ENCODE measurements at regions not wholly inside any gene's neighbourhood (a gene's known extent, or its start where the extent isn't known, plus 50 kb on each side); places are given as distances from the start of the nearest gene placed in this dataset.
A peak's percentile ranks its signal among the peaks of the same experiment; 100 is the strongest.

- Histone ChIP-seq H3K4me1 (ENCODE audit: control insufficient read depth in 2 of 3, insufficient read depth in 2 of 3, low read depth in 1 of 3, low read length in 3 of 3) (no peaks in the 10 kb centered on the region), H3K27ac (ENCODE audit: low read depth in 2 of 2, low read length in 2 of 2) (no peak overlapping the region), H3K36me3 (ENCODE audit: control insufficient read depth in 2 of 3, insufficient read depth in 3 of 3, low read length in 3 of 3) (no peaks in the 10 kb centered on the region), H3K9ac (ENCODE audit: low read length in 3 of 3) (no peak overlapping the region), H3K9me3 (ENCODE audit: control insufficient read depth in 2 of 3, insufficient read depth in 1 of 3, low read length in 3 of 3) (peaks cover 0 to 2% (median 0%) of the 10 kb centered on the region in 3 donors), H3K27me3 (ENCODE audit: control insufficient read depth, insufficient read depth, low read length) (no peaks in the 10 kb centered on the region), H3K4me3 (ENCODE audit: low read length in 3 of 3) (no peak overlapping the region)
- no peak for TF ChIP-seq CTCF (IDR thresholded peaks at IDR 0.05; ENCODE audit: borderline replicate concordance, extremely low read depth, insufficient read depth)
- FAIRE-seq, result no peak
- intact Hi-C loops (cut with DNase I), result no loop called here
- DNase-seq, result peak in 2 of 5 donors; percentile 45 to 56
Measured at GRCh38 chr10:2342206-2342605, 604.9 kb upstream of the ADARB2 start.

GRCh38 chr10:2340831-2341647 is 603.7 kb upstream of the ADARB2 start:
- no peak overlapping the region for H3K9ac ChIP-seq (ENCODE audit: low read length in 3 of 3)
- FAIRE-seq (no peak), DNase-seq (no peak)
- no peak overlapping the region for H3K27ac ChIP-seq (ENCODE audit: low read depth in 2 of 2, low read length in 2 of 2)
- intact Hi-C loops (cut with DNase I), result no loop called here
- no peaks in the 10 kb centered on the region for H3K27me3 ChIP-seq (ENCODE audit: control insufficient read depth, insufficient read depth, low read length)
- no peak overlapping the region for H3K4me3 ChIP-seq (ENCODE audit: low read length in 3 of 3)
- TF ChIP-seq CTCF (IDR thresholded peaks at IDR 0.05; ENCODE audit: borderline replicate concordance, extremely low read depth, insufficient read depth), result no peak
- peaks cover 0 to 2% (median 0%) of the 10 kb centered on the region in 3 donors for H3K9me3 ChIP-seq (ENCODE audit: control insufficient read depth in 2 of 3, insufficient read depth in 1 of 3, low read length in 3 of 3)
- no peaks in the 10 kb centered on the region for H3K36me3 ChIP-seq (ENCODE audit: control insufficient read depth in 2 of 3, insufficient read depth in 3 of 3, low read length in 3 of 3)
- no peaks in the 10 kb centered on the region for H3K4me1 ChIP-seq (ENCODE audit: control insufficient read depth in 2 of 3, insufficient read depth in 2 of 3, low read depth in 1 of 3, low read length in 3 of 3)

GRCh38 chr10:2335626-2336025 is 598.3 kb upstream of the ADARB2 start:
- Histone ChIP-seq H3K36me3 (ENCODE audit: control insufficient read depth in 2 of 3, insufficient read depth in 3 of 3, low read length in 3 of 3) (no peaks in the 10 kb centered on the region), H3K9ac (ENCODE audit: low read length in 3 of 3) (no peak overlapping the region), H3K27me3 (ENCODE audit: control insufficient read depth, insufficient read depth, low read length) (no peaks in the 10 kb centered on the region), H3K4me1 (ENCODE audit: control insufficient read depth in 2 of 3, insufficient read depth in 2 of 3, low read depth in 1 of 3, low read length in 3 of 3) (no peaks in the 10 kb centered on the region), H3K4me3 (ENCODE audit: low read length in 3 of 3) (no peak overlapping the region), H3K27ac (ENCODE audit: low read depth in 2 of 2, low read length in 2 of 2) (no peak overlapping the region), H3K9me3 (ENCODE audit: control insufficient read depth in 2 of 3, insufficient read depth in 1 of 3, low read length in 3 of 3) (peaks cover 0 to 2% (median 0%) of the 10 kb centered on the region in 3 donors)
- no peak for DNase-seq
- no peak for TF ChIP-seq CTCF (IDR thresholded peaks at IDR 0.05; ENCODE audit: borderline replicate concordance, extremely low read depth, insufficient read depth)
- intact Hi-C loops (cut with DNase I), result no loop called here
- FAIRE-seq, result no peak

All from kidney (tissue), 13 donors.